ENCODE measurements at regions not wholly inside any gene's neighbourhood (a gene's known extent, or its start where the extent isn't known, plus 50 kb on each side); places are given as distances from the start of the nearest gene placed in this dataset.

DNA sequence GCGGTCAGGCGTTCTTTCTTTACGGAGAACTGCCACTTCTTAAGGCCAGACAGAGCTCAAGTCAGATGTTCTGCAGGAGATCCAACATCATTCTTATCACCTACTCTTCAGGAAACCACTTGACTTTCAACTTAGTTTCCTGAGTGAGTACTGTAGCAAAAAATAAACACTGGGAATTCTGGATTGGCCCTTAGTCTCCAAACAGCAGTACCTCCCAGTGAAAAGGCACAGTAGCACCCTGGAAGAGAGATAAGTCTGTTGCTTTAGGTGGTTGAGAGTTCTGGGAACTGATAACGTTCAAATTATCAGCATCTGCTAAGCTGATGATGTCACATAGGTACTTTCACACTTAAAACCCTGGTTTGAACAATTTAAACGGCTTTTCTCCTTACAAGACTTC is 971.8 kb upstream of the TENM4 start:
- TF ChIP-seq NR2F1 (CRISPR knock-in tag; IDR thresholded peaks at IDR 0.05) (no peak), RORA (CRISPR knock-in tag; IDR thresholded peaks at IDR 0.05) (no peak)
